ENCODE measurements at regions not wholly inside any gene's neighbourhood (a gene's known extent, or its start where the extent isn't known, plus 50 kb on each side); places are given as distances from the start of the nearest gene placed in this dataset.
"Not testable (repeated sequence)": the region's sequence is repeated elsewhere in the genome, so short reads cannot be mapped to it uniquely, and the experiment has no call there.

GRCh38 chr3:5047764-5048419, 68.7 kb downstream of the BHLHE40 start:
- ATAC-seq (ENCODE audit: low FRiP score) (no peak), DNase-seq (ENCODE audit: low spot score) (no peak)
- TF ChIP-seq CTCF (IDR thresholded peaks at IDR 0.05) = no peak

- TF ChIP-seq CTCF (IDR thresholded peaks at IDR 0.05) = no peak
- ATAC-seq (ENCODE audit: low FRiP score) = no peak
- DNase-seq (ENCODE audit: low spot score) = no peak
Measured at GRCh38 chr3:5051772-5052171, 70.3 kb upstream of the ARL8B start.

GRCh38 chr3:5052247-5052646, 69.8 kb upstream of the ARL8B start:
- no peak for ATAC-seq (ENCODE audit: low FRiP score)
- no peak for DNase-seq (ENCODE audit: low spot score)
- TF ChIP-seq CTCF (IDR thresholded peaks at IDR 0.05) = no peak

GRCh38 chr3:5053021-5053831, 68.9 kb upstream of the ARL8B start:
- no peak for TF ChIP-seq CTCF (IDR thresholded peaks at IDR 0.05)
- peak; percentile 16 for ATAC-seq (ENCODE audit: low FRiP score)
- no peak for DNase-seq (ENCODE audit: low spot score)

GRCh38 chr3:5054098-5054497, 68.0 kb upstream of the ARL8B start:
- DNase-seq (ENCODE audit: low spot score) = no peak
- no peak for ATAC-seq (ENCODE audit: low FRiP score)
- TF ChIP-seq CTCF (IDR thresholded peaks at IDR 0.05) = no peak

GRCh38 chr3:5054579-5054978, 67.5 kb upstream of the ARL8B start:
- not testable (repeated sequence) for ATAC-seq (ENCODE audit: low FRiP score)

GRCh38 chr3:5055357-5056110, 66.6 kb upstream of the ARL8B start:
- DNase-seq (ENCODE audit: low spot score) (no peak), ATAC-seq (ENCODE audit: low FRiP score) (no peak)
- no peak for TF ChIP-seq CTCF (IDR thresholded peaks at IDR 0.05)

More at GRCh38 chr3:5054579-5054978, 67.5 kb upstream of the ARL8B start:
- not testable (repeated sequence) for DNase-seq (ENCODE audit: low spot score)

Measured in omental fat pad (tissue), 3 donors.